ENCODE measurements at regions not wholly inside any gene's neighbourhood (a gene's known extent, or its start where the extent isn't known, plus 50 kb on each side); places are given as distances from the start of the nearest gene placed in this dataset.
"Not testable (repeated sequence)": the region's sequence is repeated elsewhere in the genome, so short reads cannot be mapped to it uniquely, and the experiment has no call there.

GRCh38 chr5:51109786-51110410 is 273.4 kb upstream of the ISL1 start:
- no peak for TF ChIP-seq Cebpa-rat (IDR thresholded peaks at IDR 0.05)
- Histone ChIP-seq H3K4me3 (no peak overlapping the region), H3K4me1 (peaks cover 0 to 11% (median 0%) of the 10 kb centered on the region in 10 experiments; a peak in 1 of 20 replicates), H4K20me1 (no peaks in the 10 kb centered on the region), H3K36me3 (no peaks in the 10 kb centered on the region), H3K27ac (no peak overlapping the region), H3K27me3 (no peaks in the 10 kb centered on the region), H3K9me3 (replicated peaks in 1 of 11) (no peaks in the 10 kb centered on the region), H3K9ac (no peak overlapping the region), H3K4me2 (0 out of 22 replicates have a peak overlapping the region, but pooled peaks of 1 of the 11 experiments have one; percentile 31)

- no peak overlapping the region for H3K4me2 ChIP-seq
- H3K36me3 ChIP-seq, result no peaks in the 10 kb centered on the region
Measured at GRCh38 chr5:51131266-51131665, 252.0 kb upstream of the ISL1 start.

GRCh38 chr5:51138164-51138563 is 245.1 kb upstream of the ISL1 start:
- no peaks in the 10 kb centered on the region for H4K20me1 ChIP-seq
- no peak overlapping the region for H3K27ac ChIP-seq
- H3K9me3 ChIP-seq (replicated peaks in 1 of 11), result no peaks in the 10 kb centered on the region
- no peak overlapping the region for H3K4me2 ChIP-seq
- no peak for TF ChIP-seq Cebpa-rat (IDR thresholded peaks at IDR 0.05)
- no peak overlapping the region for H3K4me3 ChIP-seq
- no peaks in the 10 kb centered on the region for H3K36me3 ChIP-seq
- no peak overlapping the region for H3K9ac ChIP-seq
- H3K4me1 ChIP-seq, result no peaks in the 10 kb centered on the region
- H3K27me3 ChIP-seq, result 0 out of 22 replicates have a peak, but pooled peaks cover 0 to 4% (median 0%) of the 10 kb centered on the region in 11 experiments

More at GRCh38 chr5:51131266-51131665, 252.0 kb upstream of the ISL1 start:
- TF ChIP-seq Cebpa-rat (IDR thresholded peaks at IDR 0.05), result no peak
- no peaks in the 10 kb centered on the region for H4K20me1 ChIP-seq
- H3K27me3 ChIP-seq, result no peaks in the 10 kb centered on the region
- H3K9me3 ChIP-seq (replicated peaks in 1 of 11), result peaks cover 0 to 11% (median 0%) of the 10 kb centered on the region in 11 experiments; a peak in 4 of 22 replicates
- H3K4me1 ChIP-seq, result no peaks in the 10 kb centered on the region
- no peak overlapping the region for H3K9ac ChIP-seq
- H3K27ac ChIP-seq, result no peak overlapping the region
- H3K4me3 ChIP-seq, result no peak overlapping the region

- Histone ChIP-seq H3K36me3 (no peaks in the 10 kb centered on the region), H3K9me3 (replicated peaks in 1 of 11) (peaks cover 0 to 20% (median 12%) of the 10 kb centered on the region in 11 experiments; a peak in 16 of 22 replicates), H4K20me1 (no peaks in the 10 kb centered on the region), H3K27me3 (no peaks in the 10 kb centered on the region), H3K4me3 (no peak overlapping the region), H3K4me2 (peak overlapping the region in 2 of 11 experiments; percentile 18 to 25; a peak in 2 of 22 replicates), H3K27ac (no peak overlapping the region), H3K9ac (no peak overlapping the region), H3K4me1 (peaks cover 0 to 15% (median 0%) of the 10 kb centered on the region in 10 experiments; a peak in 3 of 20 replicates)
- TF ChIP-seq Cebpa-rat (IDR thresholded peaks at IDR 0.05), result no peak
Measured at GRCh38 chr5:51148437-51148836, 234.8 kb upstream of the ISL1 start.

GRCh38 chr5:51156222-51156621 is 227.0 kb upstream of the ISL1 start:
- no peaks in the 10 kb centered on the region for H3K4me1 ChIP-seq
- H3K9ac ChIP-seq, result no peak overlapping the region
- H3K36me3 ChIP-seq, result no peaks in the 10 kb centered on the region
- no peak overlapping the region for H3K27ac ChIP-seq
- H4K20me1 ChIP-seq, result no peaks in the 10 kb centered on the region
- no peaks in the 10 kb centered on the region for H3K27me3 ChIP-seq
- H3K9me3 ChIP-seq (replicated peaks in 1 of 11), result peaks cover 0 to 11% (median 2%) of the 10 kb centered on the region in 11 experiments; a peak in 12 of 22 replicates
- TF ChIP-seq Cebpa-rat (IDR thresholded peaks at IDR 0.05), result no peak
- H3K4me2 ChIP-seq, result no peak overlapping the region
- H3K4me3 ChIP-seq, result no peak overlapping the region

GRCh38 chr5:51156838-51157237 is 226.4 kb upstream of the ISL1 start:
- H4K20me1 ChIP-seq, result no peaks in the 10 kb centered on the region
- no peak overlapping the region for H3K4me3 ChIP-seq
- H3K27me3 ChIP-seq, result no peaks in the 10 kb centered on the region
- no peaks in the 10 kb centered on the region for H3K4me1 ChIP-seq
- H3K4me2 ChIP-seq, result no peak overlapping the region
- no peak for TF ChIP-seq Cebpa-rat (IDR thresholded peaks at IDR 0.05)
- peaks cover 5 to 17% (median 8%) of the 10 kb centered on the region in 11 experiments; a peak in 21 of 22 replicates for H3K9me3 ChIP-seq (replicated peaks in 1 of 11)
- no peak overlapping the region for H3K27ac ChIP-seq
- H3K36me3 ChIP-seq, result no peaks in the 10 kb centered on the region
- H3K9ac ChIP-seq, result no peak overlapping the region

- H3K9ac ChIP-seq, result no peak overlapping the region
- no peak overlapping the region for H3K4me2 ChIP-seq
- H3K27me3 ChIP-seq, result no peaks in the 10 kb centered on the region
- no peaks in the 10 kb centered on the region for H3K36me3 ChIP-seq
- no peaks in the 10 kb centered on the region for H4K20me1 ChIP-seq
- peaks cover 18 to 31% (median 22%) of the 10 kb centered on the region in 11 experiments for H3K9me3 ChIP-seq (replicated peaks in 1 of 11)
- H3K27ac ChIP-seq, result no peak overlapping the region
- H3K4me3 ChIP-seq, result no peak overlapping the region
- no peak for TF ChIP-seq Cebpa-rat (IDR thresholded peaks at IDR 0.05)
- H3K4me1 ChIP-seq, result no peaks in the 10 kb centered on the region
Measured at GRCh38 chr5:51159164-51159563, 224.1 kb upstream of the ISL1 start.

- Histone ChIP-seq H4K20me1 (no peaks in the 10 kb centered on the region), H3K27me3 (no peaks in the 10 kb centered on the region), H3K4me1 (no peaks in the 10 kb centered on the region), H3K4me2 (no peak overlapping the region), H3K4me3 (no peak overlapping the region), H3K36me3 (no peaks in the 10 kb centered on the region), H3K9ac (no peak overlapping the region), H3K9me3 (replicated peaks in 1 of 11) (peaks cover 18 to 31% (median 22%) of the 10 kb centered on the region in 11 experiments), H3K27ac (no peak overlapping the region)
- no peak for TF ChIP-seq Cebpa-rat (IDR thresholded peaks at IDR 0.05)
Measured at GRCh38 chr5:51159606-51160005, 223.6 kb upstream of the ISL1 start.

- Histone ChIP-seq H3K4me3 (no peak overlapping the region), H3K4me2 (no peak overlapping the region), H3K9ac (no peak overlapping the region), H4K20me1 (no peaks in the 10 kb centered on the region), H3K4me1 (no peaks in the 10 kb centered on the region), H3K27ac (no peak overlapping the region), H3K36me3 (no peaks in the 10 kb centered on the region), H3K27me3 (no peaks in the 10 kb centered on the region), H3K9me3 (replicated peaks in 1 of 11) (peaks cover 18 to 31% (median 22%) of the 10 kb centered on the region in 11 experiments)
- TF ChIP-seq Cebpa-rat (IDR thresholded peaks at IDR 0.05), result no peak
Measured at GRCh38 chr5:51162245-51162644, 221.0 kb upstream of the ISL1 start.

GRCh38 chr5:51165621-51166020 is 217.6 kb upstream of the ISL1 start:
- H3K4me2 ChIP-seq, H3K36me3 ChIP-seq, H3K4me3 ChIP-seq, H4K20me1 ChIP-seq, H3K4me1 ChIP-seq, H3K9ac ChIP-seq, H3K27ac ChIP-seq, H3K27me3 ChIP-seq: not testable (repeated sequence)
- H3K9me3 ChIP-seq (replicated peaks in 1 of 11), result peaks cover 18 to 30% (median 22%) of the 10 kb centered on the region in 11 experiments

Data from BLaER1 treated with 17β-estradiol and CSF1 and Interleukin-3, amounts not matched to agents 10 nM and 100 nM (cell line).